Thoracic aorta (tissue), 2 donors: ENCODE measurements at regions not wholly inside any gene's neighbourhood (a gene's known extent, or its start where the extent isn't known, plus 50 kb on each side); places are given as distances from the start of the nearest gene placed in this dataset.

ENCODE experiments used
- ATAC-seq: fragments of 150-250 bp; one replicate; pipeline ENCODE4 v1.8.0; 2017; ENCODE audit warnings: low read depth; ENCODE audit not compliant: insufficient number of reproducible peaks, low FRiP score
- DNase-seq: peaks from one replicate; pipeline ENCODE4 v3.0.0-alpha.2; 2020; ENCODE audit warnings: low spot score
- H3K27ac ChIP-seq, 2 donors: fragments of 200-600 bp; sonication (generic); 1 replicate in 1 of 2; 2 replicates in 1 of 2; pipeline ENCODE4 v1.5.1; 2016; ENCODE audit warnings: mild to moderate bottlenecking in 2 of 2, moderate library complexity in 2 of 2
- H3K27me3 ChIP-seq: fragments of 200-600 bp; sonication (generic); replicated peaks from 2 replicates; pipeline ENCODE4 v1.6.0; 2016; ENCODE audit warnings: mild to moderate bottlenecking; ENCODE audit not compliant: insufficient read depth
- H3K36me3 ChIP-seq: fragments of 200-600 bp; sonication (generic); one replicate; pipeline ENCODE4 v1.5.1; 2016
- H3K4me1 ChIP-seq, 2 donors: fragments of 200-600 bp; sonication (generic); 1 replicate in 1 of 2; 2 replicates in 1 of 2; pipeline versions ENCODE4 v1.5.1 to v1.6.0; 2016; ENCODE audit warnings: low read depth in 2 of 2, mild to moderate bottlenecking in 1 of 2; ENCODE audit not compliant: control insufficient read depth in 1 of 2
- H3K4me3 ChIP-seq: fragments of 200-600 bp; sonication (generic); 2 replicates; pipeline ENCODE4 v1.5.1; 2016; ENCODE audit warnings: mild to moderate bottlenecking
- H3K9me3 ChIP-seq: fragments of 200-600 bp; sonication (generic); 2 replicates; pipeline ENCODE4 v1.5.1; 2016
- TF ChIP-seq, protein P1 (sequence below): fragments of 200-600 bp; sonication (generic); IDR thresholded peaks from one replicate; pipeline ENCODE4 v1.5.1; 2019; ENCODE audit warnings: antibody characterized with exemption

DNA sequence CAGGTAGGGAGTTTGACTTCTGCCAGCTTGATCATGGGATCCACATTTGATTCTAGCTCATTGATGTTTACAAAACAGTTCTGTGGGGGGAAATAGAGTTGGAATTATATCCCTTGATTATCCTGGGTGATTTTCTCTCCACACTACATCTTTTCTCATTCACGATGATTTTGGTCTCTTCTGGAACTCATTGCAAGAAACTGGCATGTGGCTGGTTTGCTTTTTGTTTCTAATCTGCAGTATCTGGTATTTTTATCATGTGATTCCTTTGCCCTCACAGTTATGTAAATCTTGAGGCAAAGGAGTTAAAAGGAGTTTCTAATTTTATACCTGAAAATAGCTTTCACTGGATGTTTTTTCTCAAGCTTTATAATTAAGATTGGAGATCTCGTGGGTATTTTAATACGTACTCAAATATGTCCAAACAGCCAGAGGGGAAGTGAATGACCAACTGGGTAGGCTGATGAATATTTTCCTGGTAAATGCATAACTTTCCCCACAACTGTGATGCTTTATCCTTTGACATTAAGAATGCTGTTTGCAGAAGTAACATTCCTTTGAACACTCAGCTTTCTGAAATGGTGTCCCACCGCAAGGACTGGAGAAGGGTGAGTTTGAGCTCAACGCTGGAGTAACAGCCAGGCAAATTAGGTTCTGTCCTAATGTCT lies 502.9 kb upstream of the ZEB2 start:
- Histone ChIP-seq H3K36me3 (no peaks in the 10 kb centered on the region), H3K27me3 (no peaks in the 10 kb centered on the region), H3K4me1 (peaks cover 6 to 24% of the 10 kb centered on the region in 2 donors), H3K4me3 (peak overlapping the region; percentile 58), H3K9me3 (no peaks in the 10 kb centered on the region), H3K27ac (peak overlapping the region; percentile 52 to 53)
- ATAC-seq (no peak), DNase-seq (no peak)
- TF ChIP-seq, protein P1, sequence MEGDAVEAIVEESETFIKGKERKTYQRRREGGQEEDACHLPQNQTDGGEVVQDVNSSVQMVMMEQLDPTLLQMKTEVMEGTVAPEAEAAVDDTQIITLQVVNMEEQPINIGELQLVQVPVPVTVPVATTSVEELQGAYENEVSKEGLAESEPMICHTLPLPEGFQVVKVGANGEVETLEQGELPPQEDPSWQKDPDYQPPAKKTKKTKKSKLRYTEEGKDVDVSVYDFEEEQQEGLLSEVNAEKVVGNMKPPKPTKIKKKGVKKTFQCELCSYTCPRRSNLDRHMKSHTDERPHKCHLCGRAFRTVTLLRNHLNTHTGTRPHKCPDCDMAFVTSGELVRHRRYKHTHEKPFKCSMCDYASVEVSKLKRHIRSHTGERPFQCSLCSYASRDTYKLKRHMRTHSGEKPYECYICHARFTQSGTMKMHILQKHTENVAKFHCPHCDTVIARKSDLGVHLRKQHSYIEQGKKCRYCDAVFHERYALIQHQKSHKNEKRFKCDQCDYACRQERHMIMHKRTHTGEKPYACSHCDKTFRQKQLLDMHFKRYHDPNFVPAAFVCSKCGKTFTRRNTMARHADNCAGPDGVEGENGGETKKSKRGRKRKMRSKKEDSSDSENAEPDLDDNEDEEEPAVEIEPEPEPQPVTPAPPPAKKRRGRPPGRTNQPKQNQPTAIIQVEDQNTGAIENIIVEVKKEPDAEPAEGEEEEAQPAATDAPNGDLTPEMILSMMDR = no peak

DNA sequence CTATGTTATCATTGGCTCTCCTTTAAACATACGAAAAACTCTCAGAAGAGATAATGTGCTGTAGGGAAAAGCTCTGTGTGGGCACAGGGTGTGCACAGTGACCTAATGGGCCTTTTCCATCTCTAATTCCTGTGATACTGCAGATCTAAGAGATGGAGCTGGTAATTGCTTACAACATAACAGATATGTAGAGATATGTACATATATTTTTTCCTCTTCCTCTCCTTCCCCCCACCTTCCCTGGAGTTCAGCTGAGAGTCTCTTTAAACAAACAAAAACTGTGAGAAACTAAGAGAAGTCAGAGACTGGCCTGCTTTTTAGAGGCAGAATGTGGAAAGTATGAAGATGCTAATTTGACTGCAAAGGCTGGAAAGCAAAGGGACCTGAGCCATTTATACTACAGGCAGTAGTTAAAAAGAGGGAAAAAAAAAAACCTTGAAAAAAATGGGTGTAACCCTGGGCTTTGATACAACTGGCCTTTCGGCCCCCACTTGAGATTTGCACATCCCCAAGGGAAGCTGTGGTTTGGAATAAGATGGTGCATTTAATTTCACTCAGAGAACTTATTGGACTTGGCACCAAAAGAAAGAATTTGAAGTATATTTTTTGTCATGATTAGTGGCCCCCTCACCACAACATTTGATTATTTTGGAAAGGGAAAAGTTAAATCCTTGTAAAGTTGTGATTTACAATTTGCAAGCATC lies 502.2 kb upstream of the ZEB2 start:
- Histone ChIP-seq H3K27me3 (no peaks in the 10 kb centered on the region), H3K4me3 (peak overlapping the region; percentile 58), H3K27ac (peak overlapping the region; percentile 52 to 53), H3K9me3 (no peaks in the 10 kb centered on the region), H3K36me3 (no peaks in the 10 kb centered on the region), H3K4me1 (peaks cover 6 to 24% of the 10 kb centered on the region in 2 donors)
- DNase-seq = no peak
- TF ChIP-seq, protein P1 = no peak
- no peak for ATAC-seq

DNA sequence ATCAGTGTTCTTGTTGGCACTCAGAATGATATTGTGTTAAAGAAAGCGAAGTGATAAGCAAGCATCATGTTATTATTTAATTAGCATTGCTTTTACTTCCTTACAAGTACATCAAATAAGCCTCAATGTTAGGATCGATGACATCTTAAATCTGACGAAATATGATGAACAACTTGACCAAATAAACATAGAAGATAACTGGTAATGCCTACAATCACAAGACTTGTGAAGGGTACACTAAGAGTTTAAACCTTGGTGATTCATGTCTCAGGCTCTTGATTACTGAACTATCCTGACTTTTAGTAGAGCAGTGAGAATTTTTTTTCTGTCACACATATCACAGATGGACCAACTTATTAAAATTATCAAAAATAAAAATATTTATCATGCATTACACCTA lies 500.8 kb upstream of the ZEB2 start:
- Histone ChIP-seq H3K9me3 (no peaks in the 10 kb centered on the region), H3K4me3 (no peak overlapping the region), H3K36me3 (no peaks in the 10 kb centered on the region), H3K27ac (no peak overlapping the region), H3K4me1 (peaks cover 10 to 36% of the 10 kb centered on the region in 2 donors), H3K27me3 (no peaks in the 10 kb centered on the region)
- no peak for ATAC-seq
- TF ChIP-seq, protein P1 = no peak
- no peak for DNase-seq

DNA sequence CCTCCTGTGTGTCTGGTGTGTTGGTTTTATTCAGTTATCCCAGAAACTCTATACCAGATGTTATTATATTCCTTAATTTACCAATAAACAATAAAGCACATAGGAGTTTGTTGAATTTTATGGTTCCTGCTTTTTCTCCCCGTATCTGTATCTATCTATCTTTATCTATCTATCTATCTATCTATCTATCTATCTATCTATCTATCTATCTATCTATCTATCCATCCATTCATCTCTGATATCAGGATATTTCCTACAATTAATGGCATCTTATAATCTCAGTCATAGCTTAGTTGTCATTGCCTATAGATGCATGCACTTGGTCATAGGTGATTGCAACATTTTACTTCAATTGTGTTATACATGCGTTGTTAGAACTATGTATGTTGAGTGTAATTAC lies 500.2 kb upstream of the ZEB2 start:
- no peak overlapping the region for H3K4me3 ChIP-seq
- peaks cover 14 to 41% of the 10 kb centered on the region in 2 donors for H3K4me1 ChIP-seq
- no peaks in the 10 kb centered on the region for H3K27me3 ChIP-seq
- ATAC-seq (no peak), DNase-seq (no peak)
- H3K9me3 ChIP-seq = no peaks in the 10 kb centered on the region
- no peak overlapping the region for H3K27ac ChIP-seq
- TF ChIP-seq, protein P1 = no peak
- H3K36me3 ChIP-seq = no peaks in the 10 kb centered on the region

DNA sequence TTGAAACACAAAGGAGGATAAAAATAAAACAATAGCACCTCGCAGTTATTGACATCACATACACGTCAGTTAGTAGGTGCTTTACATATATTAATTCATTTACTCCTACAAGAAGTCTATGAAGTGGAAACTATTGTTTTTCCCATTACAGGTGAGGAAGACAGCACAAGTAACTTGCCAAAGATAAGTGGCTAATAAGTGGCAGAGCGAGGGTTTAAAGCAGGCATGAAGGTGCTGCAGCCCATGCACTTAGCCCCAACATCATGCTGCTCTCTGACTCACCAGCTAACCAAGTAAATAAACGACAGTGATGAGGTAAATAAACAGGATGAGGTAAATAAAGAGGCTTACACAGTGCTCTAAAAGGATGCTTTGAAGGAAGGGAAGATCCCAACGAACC lies 498.6 kb upstream of the ZEB2 start:
- no peak for ATAC-seq
- peaks cover 14 to 40% of the 10 kb centered on the region in 2 donors for H3K4me1 ChIP-seq
- DNase-seq = no peak
- no peak overlapping the region for H3K27ac ChIP-seq
- no peaks in the 10 kb centered on the region for H3K27me3 ChIP-seq
- no peaks in the 10 kb centered on the region for H3K9me3 ChIP-seq
- no peak overlapping the region for H3K4me3 ChIP-seq
- no peaks in the 10 kb centered on the region for H3K36me3 ChIP-seq
- TF ChIP-seq, protein P1 = no peak
